ENCODE measurements at regions not wholly inside any gene's neighbourhood (a gene's known extent, or its start where the extent isn't known, plus 50 kb on each side); places are given as distances from the start of the nearest gene placed in this dataset.

DNA sequence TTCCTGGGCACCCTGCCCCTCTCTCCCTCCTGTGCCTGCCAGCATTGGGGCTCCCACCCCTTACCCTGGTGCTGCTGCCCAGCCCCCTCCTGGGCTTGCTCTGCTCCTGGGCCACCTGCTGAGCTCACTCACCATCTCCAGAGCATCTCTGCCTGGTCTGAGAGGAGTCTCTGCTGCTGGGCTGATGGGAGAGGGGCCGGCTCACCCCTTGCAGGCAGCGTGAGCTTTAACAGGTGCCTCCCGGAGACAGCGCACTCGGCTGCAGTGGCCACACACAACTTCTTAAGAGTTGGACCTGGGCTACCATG is 721.7 kb downstream of the MATN1 start:
- Histone ChIP-seq H3K4me2 (ENCODE audit: low read length) (no peak overlapping the region), H4K20me1 (ENCODE audit: control insufficient read depth, insufficient read depth, low read depth, low read length) (no peaks in the 10 kb centered on the region), H3K9me3 (ENCODE audit: control insufficient read depth, insufficient read depth, low read length) (no peaks in the 10 kb centered on the region), H3K36me3 (ENCODE audit: control insufficient read depth, low read length) (no peaks in the 10 kb centered on the region), H3K79me2 (ENCODE audit: control insufficient read depth, low read length) (no peaks in the 10 kb centered on the region), H3K27me3 (ENCODE audit: control insufficient read depth, low read length) (no peaks in the 10 kb centered on the region), H3F3A (ENCODE audit: control insufficient read depth, insufficient read depth) (no peaks in the 10 kb centered on the region), H3K27ac (ENCODE audit: low read depth, low read length) (no peak overlapping the region), H3K4me1 (ENCODE audit: control insufficient read depth, low read length) (no peaks in the 10 kb centered on the region), H3K9me2 (replicated peaks; ENCODE audit: control insufficient read depth, low read length) (no peaks in the 10 kb centered on the region), H3K4me3 (ENCODE audit: low read length) (no peak overlapping the region)
- TF ChIP-seq, protein P1, sequence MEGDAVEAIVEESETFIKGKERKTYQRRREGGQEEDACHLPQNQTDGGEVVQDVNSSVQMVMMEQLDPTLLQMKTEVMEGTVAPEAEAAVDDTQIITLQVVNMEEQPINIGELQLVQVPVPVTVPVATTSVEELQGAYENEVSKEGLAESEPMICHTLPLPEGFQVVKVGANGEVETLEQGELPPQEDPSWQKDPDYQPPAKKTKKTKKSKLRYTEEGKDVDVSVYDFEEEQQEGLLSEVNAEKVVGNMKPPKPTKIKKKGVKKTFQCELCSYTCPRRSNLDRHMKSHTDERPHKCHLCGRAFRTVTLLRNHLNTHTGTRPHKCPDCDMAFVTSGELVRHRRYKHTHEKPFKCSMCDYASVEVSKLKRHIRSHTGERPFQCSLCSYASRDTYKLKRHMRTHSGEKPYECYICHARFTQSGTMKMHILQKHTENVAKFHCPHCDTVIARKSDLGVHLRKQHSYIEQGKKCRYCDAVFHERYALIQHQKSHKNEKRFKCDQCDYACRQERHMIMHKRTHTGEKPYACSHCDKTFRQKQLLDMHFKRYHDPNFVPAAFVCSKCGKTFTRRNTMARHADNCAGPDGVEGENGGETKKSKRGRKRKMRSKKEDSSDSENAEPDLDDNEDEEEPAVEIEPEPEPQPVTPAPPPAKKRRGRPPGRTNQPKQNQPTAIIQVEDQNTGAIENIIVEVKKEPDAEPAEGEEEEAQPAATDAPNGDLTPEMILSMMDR (IDR thresholded peaks at IDR 0.05; ENCODE audit: low read depth, low read length, poor library complexity, severe bottlenecking), result no peak
- TF ChIP-seq EZH2phosphoT487 (IDR thresholded peaks at IDR 0.05; ENCODE audit: borderline replicate concordance, low read length), result no peak

DNA sequence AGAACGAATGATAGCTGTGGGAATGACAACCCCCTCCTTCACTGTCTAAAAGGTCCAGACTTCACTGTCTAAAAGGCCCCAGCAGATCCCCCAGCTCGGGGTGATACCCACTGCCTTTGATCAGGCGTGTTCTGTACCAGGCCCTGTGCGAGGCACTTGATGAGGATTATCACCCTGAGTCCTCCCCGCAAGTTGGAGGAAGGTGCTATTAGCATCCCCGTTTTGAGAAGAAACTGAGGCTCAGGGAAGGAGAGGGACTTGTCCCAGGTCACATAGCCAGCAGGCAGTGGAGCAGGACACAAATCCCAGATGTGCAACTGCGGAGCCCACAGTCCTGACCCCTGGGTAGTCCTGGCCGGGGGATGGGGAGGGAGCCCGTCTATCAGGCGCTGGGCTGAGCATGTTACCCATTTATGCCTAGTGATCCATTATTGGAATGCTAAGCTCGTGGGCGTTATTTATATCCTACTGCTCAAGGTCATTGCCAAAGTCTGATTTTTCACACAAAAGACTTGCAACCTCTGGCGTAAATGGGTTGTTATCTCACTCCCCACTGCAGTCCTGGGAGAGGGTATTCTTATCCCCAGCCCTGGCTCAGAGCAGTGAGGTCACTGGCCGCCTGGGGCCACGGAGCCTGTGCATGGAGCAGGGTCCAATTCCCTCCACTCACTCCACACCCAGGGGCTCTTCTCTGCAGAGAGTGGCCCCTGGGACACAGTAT is 722.2 kb downstream of the MATN1 start:
- Histone ChIP-seq H4K20me1 (ENCODE audit: control insufficient read depth, insufficient read depth, low read depth, low read length) (no peaks in the 10 kb centered on the region), H3K9me2 (replicated peaks; ENCODE audit: control insufficient read depth, low read length) (no peaks in the 10 kb centered on the region), H3K4me2 (ENCODE audit: low read length) (no peak overlapping the region), H3K27ac (ENCODE audit: low read depth, low read length) (no peak overlapping the region), H3K36me3 (ENCODE audit: control insufficient read depth, low read length) (no peaks in the 10 kb centered on the region), H3F3A (ENCODE audit: control insufficient read depth, insufficient read depth) (no peaks in the 10 kb centered on the region), H3K79me2 (ENCODE audit: control insufficient read depth, low read length) (no peaks in the 10 kb centered on the region), H3K4me3 (ENCODE audit: low read length) (no peak overlapping the region), H3K9me3 (ENCODE audit: control insufficient read depth, insufficient read depth, low read length) (no peaks in the 10 kb centered on the region), H3K4me1 (ENCODE audit: control insufficient read depth, low read length) (no peaks in the 10 kb centered on the region), H3K27me3 (ENCODE audit: control insufficient read depth, low read length) (no peaks in the 10 kb centered on the region)
- TF ChIP-seq, protein P1 (IDR thresholded peaks at IDR 0.05; ENCODE audit: low read depth, low read length, poor library complexity, severe bottlenecking), result no peak
- TF ChIP-seq EZH2phosphoT487 (IDR thresholded peaks at IDR 0.05; ENCODE audit: borderline replicate concordance, low read length), result no peak

DNA sequence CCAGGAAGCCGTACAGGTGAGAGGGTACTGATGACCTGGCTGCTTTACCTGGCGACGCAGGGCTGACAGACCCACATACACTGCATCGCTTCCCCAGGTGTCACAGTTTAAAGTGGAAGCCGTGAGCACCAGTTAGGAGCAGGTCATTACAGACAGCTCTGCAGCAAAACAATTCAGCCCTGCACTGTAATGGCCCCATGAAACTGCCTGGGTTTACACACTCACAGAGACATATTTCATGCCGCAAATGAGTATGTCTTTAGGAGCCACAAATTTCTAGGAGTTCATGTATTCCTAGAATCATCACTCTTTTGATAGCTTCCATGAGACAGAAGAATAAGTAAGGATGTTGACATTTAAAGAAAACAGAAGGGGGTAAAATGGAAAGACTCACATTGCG is 723.1 kb downstream of the MATN1 start:
- no peak overlapping the region for H3K4me2 ChIP-seq (ENCODE audit: low read length)
- H3K9me3 ChIP-seq (ENCODE audit: control insufficient read depth, insufficient read depth, low read length), result no peaks in the 10 kb centered on the region
- H3F3A ChIP-seq (ENCODE audit: control insufficient read depth, insufficient read depth), result no peaks in the 10 kb centered on the region
- TF ChIP-seq, protein P1 (IDR thresholded peaks at IDR 0.05; ENCODE audit: low read depth, low read length, poor library complexity, severe bottlenecking), result no peak
- TF ChIP-seq EZH2phosphoT487 (IDR thresholded peaks at IDR 0.05; ENCODE audit: borderline replicate concordance, low read length), result no peak
- H3K27me3 ChIP-seq (ENCODE audit: control insufficient read depth, low read length), result no peaks in the 10 kb centered on the region
- no peaks in the 10 kb centered on the region for H3K79me2 ChIP-seq (ENCODE audit: control insufficient read depth, low read length)
- no peaks in the 10 kb centered on the region for H3K9me2 ChIP-seq (replicated peaks; ENCODE audit: control insufficient read depth, low read length)
- H3K27ac ChIP-seq (ENCODE audit: low read depth, low read length), result no peak overlapping the region
- H3K4me3 ChIP-seq (ENCODE audit: low read length), result no peak overlapping the region
- no peaks in the 10 kb centered on the region for H4K20me1 ChIP-seq (ENCODE audit: control insufficient read depth, insufficient read depth, low read depth, low read length)
- no peaks in the 10 kb centered on the region for H3K4me1 ChIP-seq (ENCODE audit: control insufficient read depth, low read length)
- no peaks in the 10 kb centered on the region for H3K36me3 ChIP-seq (ENCODE audit: control insufficient read depth, low read length)
